ENCODE measurements at regions not wholly inside any gene's neighbourhood (a gene's known extent, or its start where the extent isn't known, plus 50 kb on each side); places are given as distances from the start of the nearest gene placed in this dataset.

DNA sequence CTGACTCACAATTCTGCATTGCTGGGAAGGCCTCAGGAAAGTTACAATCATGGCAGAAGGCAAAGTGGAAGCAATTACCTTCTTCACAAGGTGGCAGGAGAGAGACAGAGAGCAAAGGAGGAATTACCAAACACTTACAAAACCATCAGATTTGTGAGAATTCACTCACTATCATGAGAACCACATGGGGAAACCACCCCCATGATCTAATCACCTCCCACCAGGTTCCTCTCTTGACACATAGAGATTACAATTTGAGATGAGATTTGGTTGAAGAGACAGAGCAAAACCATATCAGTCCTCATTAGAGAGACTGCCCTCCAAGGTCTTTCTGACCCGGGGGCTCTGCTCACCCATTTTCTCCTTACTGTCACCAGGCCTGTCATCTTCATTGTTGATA, 1582.3 kb upstream of the TMEM132C start (continued):
- TF ChIP-seq EZH2 (IDR thresholded peaks at IDR 0.05; ENCODE audit: low read depth, unreplicated experiment): no peak
- no peak for TF ChIP-seq CTCF (conservative IDR thresholded peaks at IDR 0.05; ENCODE audit: low read depth in 2 of 2)
- TF ChIP-seq POLR2AphosphoS5 (IDR thresholded peaks at IDR 0.05; ENCODE audit: low read depth): no peak
- TF ChIP-seq, protein P1, sequence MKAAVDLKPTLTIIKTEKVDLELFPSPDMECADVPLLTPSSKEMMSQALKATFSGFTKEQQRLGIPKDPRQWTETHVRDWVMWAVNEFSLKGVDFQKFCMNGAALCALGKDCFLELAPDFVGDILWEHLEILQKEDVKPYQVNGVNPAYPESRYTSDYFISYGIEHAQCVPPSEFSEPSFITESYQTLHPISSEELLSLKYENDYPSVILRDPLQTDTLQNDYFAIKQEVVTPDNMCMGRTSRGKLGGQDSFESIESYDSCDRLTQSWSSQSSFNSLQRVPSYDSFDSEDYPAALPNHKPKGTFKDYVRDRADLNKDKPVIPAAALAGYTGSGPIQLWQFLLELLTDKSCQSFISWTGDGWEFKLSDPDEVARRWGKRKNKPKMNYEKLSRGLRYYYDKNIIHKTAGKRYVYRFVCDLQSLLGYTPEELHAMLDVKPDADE (IDR thresholded peaks at IDR 0.05): no peak

DNA sequence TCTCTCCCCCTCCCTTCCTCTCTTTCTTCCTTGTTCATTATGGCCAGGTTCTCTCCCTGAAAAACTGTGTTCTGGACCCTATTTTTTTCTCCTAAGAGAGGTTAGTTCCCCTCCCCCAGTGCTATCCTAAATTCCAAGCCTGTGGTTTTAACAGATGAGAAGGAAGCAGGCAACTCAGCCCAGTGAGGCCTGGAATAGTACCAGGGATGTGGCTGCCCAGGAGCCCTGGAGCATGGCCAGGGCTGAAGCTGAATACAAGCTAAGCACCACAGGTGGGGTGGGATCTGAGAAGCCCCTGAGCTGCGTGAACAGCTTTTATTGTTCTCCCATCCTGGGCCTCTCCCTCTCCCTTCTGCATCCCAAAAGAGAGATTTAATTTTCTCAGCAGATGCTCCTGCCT, 1581.3 kb upstream of the TMEM132C start:
- H3K36me3 ChIP-seq (ENCODE audit: insufficient read depth): no peaks in the 10 kb centered on the region
- TF ChIP-seq CREB1 (CRISPR knock-in tag; IDR thresholded peaks at IDR 0.05; ENCODE audit: low read depth): no peak
- TF ChIP-seq EZH2phosphoT487 (IDR thresholded peaks at IDR 0.05; ENCODE audit: unreplicated experiment): no peak
- TF ChIP-seq CTCF (conservative IDR thresholded peaks at IDR 0.05; ENCODE audit: low read depth in 2 of 2): no peak
- no peak for TF ChIP-seq EZH2 (IDR thresholded peaks at IDR 0.05; ENCODE audit: low read depth, unreplicated experiment)
- TF ChIP-seq, protein P1 (IDR thresholded peaks at IDR 0.05): no peak
- TF ChIP-seq REST (IDR thresholded peaks at IDR 0.05; ENCODE audit: unreplicated experiment): no peak
- TF ChIP-seq ZNF462 (CRISPR knock-in tag; IDR thresholded peaks at IDR 0.05): no peak

More for the DNA sequence above, 1581.3 kb upstream of the TMEM132C start:
- Mint-ChIP-seq H3K9me3 (peaks cover 94% of the 10 kb centered on the region), H3K36me3 (ENCODE audit: low read depth) (peaks cover 27% of the 10 kb centered on the region), H3K27ac (no peak overlapping the region), H3K27me3 (ENCODE audit: insufficient read depth, low read depth, poor library complexity) (peaks cover 9% of the 10 kb centered on the region), H3K4me1 (no peaks in the 10 kb centered on the region), H3K4me3 (no peak overlapping the region)
- Histone ChIP-seq H3K4me2 (no peak overlapping the region), H3K4me1 (ENCODE audit: insufficient read depth) (no peaks in the 10 kb centered on the region; the same call in 1 of the 2 replicates), H3K9me2 (ENCODE audit: insufficient read depth) (no peaks in the 10 kb centered on the region), H3F3A (replicated peaks; ENCODE audit: low read depth) (no peaks in the 10 kb centered on the region), H3K27me3 (ENCODE audit: insufficient read depth) (no peaks in the 10 kb centered on the region), H3K4me3 (no peak overlapping the region), H2AFZ (no peak overlapping the region), H3K27ac (ENCODE audit: low read depth) (no peak overlapping the region), H4K20me1 (replicated peaks; ENCODE audit: insufficient read depth) (no peaks in the 10 kb centered on the region), H3K79me2 (replicated peaks; ENCODE audit: insufficient read depth) (no peaks in the 10 kb centered on the region)
- no peak for ATAC-seq
- no peak for DNase-seq (ENCODE audit: low spot score)
